ENCODE measurements at regions not wholly inside any gene's neighbourhood (a gene's known extent, or its start where the extent isn't known, plus 50 kb on each side); places are given as distances from the start of the nearest gene placed in this dataset.

DNA sequence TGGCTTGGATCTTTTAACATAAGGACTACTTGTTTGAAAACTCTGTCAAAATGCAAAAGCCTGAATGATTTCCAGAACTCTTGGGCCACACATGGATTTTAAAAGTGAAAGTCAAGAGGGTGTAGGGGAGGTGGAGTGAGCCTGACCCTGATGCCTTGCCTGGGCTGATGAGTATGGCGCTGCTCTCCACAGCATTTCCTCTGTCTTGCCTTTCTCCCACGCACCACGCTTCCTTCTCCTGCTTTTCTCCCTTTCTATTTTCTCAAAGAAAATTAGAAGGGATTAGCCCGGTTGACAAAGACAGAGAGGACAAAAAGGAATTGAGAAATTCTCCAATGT, 207.0 kb upstream of the CCDC68 start:
- no peaks in the 10 kb centered on the region for H3K36me3 Mint-ChIP-seq
- no peak overlapping the region for H3K27ac Mint-ChIP-seq
- no peaks in the 10 kb centered on the region for H3K4me1 Mint-ChIP-seq
- CTCF ChIA-PET = no interaction called here
- no peaks in the 10 kb centered on the region for H3K27me3 Mint-ChIP-seq
- H3K9me3 Mint-ChIP-seq = peaks cover 8% of the 10 kb centered on the region
- DNase-seq = no peak
- H3K4me3 Mint-ChIP-seq = no peak overlapping the region

GRCh38 chr18:55163550-55163949, 204.3 kb upstream of the CCDC68 start:
- H3K4me1 Mint-ChIP-seq = no peaks in the 10 kb centered on the region
- H3K36me3 Mint-ChIP-seq = no peaks in the 10 kb centered on the region
- CTCF ChIA-PET = no interaction called here
- H3K27me3 Mint-ChIP-seq = no peaks in the 10 kb centered on the region
- DNase-seq = no peak
- H3K27ac Mint-ChIP-seq = no peak overlapping the region
- H3K4me3 Mint-ChIP-seq = no peak overlapping the region
- H3K9me3 Mint-ChIP-seq = peaks cover 7% of the 10 kb centered on the region

- Mint-ChIP-seq H3K4me3 (no peak overlapping the region), H3K27me3 (no peaks in the 10 kb centered on the region), H3K9me3 (peaks cover 8% of the 10 kb centered on the region), H3K27ac (no peak overlapping the region), H3K36me3 (no peaks in the 10 kb centered on the region), H3K4me1 (no peaks in the 10 kb centered on the region)
- CTCF ChIA-PET = no interaction called here
- no peak for DNase-seq
Measured at GRCh38 chr18:55161916-55162315, 202.7 kb upstream of the CCDC68 start.

GRCh38 chr18:55159027-55159426, 199.8 kb upstream of the CCDC68 start:
- no peak overlapping the region for H3K27ac Mint-ChIP-seq
- CTCF ChIA-PET = no interaction called here
- peaks cover 8% of the 10 kb centered on the region for H3K9me3 Mint-ChIP-seq
- DNase-seq = no peak
- H3K36me3 Mint-ChIP-seq = no peaks in the 10 kb centered on the region
- no peak overlapping the region for H3K4me3 Mint-ChIP-seq
- H3K27me3 Mint-ChIP-seq = no peaks in the 10 kb centered on the region
- H3K4me1 Mint-ChIP-seq = no peaks in the 10 kb centered on the region

GRCh38 chr18:55158570-55158969, 199.3 kb upstream of the CCDC68 start:
- DNase-seq = no peak
- CTCF ChIA-PET = no interaction called here
- no peaks in the 10 kb centered on the region for H3K27me3 Mint-ChIP-seq
- H3K36me3 Mint-ChIP-seq = no peaks in the 10 kb centered on the region
- no peak overlapping the region for H3K27ac Mint-ChIP-seq
- H3K4me3 Mint-ChIP-seq = no peak overlapping the region
- no peaks in the 10 kb centered on the region for H3K4me1 Mint-ChIP-seq
- H3K9me3 Mint-ChIP-seq = peaks cover 8% of the 10 kb centered on the region

DNA sequence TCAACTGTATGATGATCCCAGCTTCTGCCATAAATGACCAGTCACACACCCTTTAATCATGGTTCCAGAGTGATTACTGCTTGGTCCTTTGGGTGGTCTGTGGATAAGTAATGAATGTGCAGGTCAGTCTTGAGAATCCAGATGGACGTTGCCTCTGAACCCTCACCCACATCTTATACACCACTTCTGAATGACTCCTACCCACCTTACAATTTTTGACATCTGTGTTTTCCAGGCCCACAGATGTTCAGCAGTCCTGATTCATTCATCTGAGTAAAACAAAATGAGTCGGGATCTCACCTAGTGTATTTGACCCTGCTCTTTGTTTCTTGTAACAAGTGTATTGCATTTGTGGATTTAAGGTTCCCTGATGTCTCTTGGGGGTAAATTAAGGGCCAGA, 194.1 kb upstream of the CCDC68 start:
- CTCF ChIA-PET = no interaction called here
- peak overlapping the region; percentile 38 for H3K27ac Mint-ChIP-seq
- no peaks in the 10 kb centered on the region for H3K36me3 Mint-ChIP-seq
- DNase-seq = no peak
- H3K27me3 Mint-ChIP-seq = no peaks in the 10 kb centered on the region
- no peak overlapping the region for H3K4me3 Mint-ChIP-seq
- no peaks in the 10 kb centered on the region for H3K4me1 Mint-ChIP-seq
- H3K9me3 Mint-ChIP-seq = peaks cover 5% of the 10 kb centered on the region

DNA sequence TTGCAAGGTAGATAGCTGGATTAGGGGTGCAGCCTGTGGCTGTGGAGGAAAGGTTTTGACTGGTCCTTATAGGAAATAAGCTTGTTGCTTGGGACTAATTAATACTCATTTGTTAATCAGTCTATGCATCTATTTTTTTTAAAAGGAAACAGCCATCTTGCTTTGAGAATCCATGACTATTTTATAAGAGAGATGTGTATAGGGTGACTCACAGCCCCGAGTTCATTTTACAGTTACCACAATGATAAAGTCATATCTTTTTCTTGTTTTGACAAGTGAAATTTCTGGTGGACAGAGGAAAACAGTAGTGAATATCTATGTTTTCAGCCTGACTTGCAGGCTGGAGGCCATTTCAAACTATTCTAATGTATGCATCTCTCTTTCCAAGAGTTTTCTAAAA, 193.5 kb upstream of the CCDC68 start:
- CTCF ChIA-PET = no interaction called here
- Mint-ChIP-seq H3K27ac (no peak overlapping the region), H3K9me3 (peaks cover 2% of the 10 kb centered on the region), H3K4me1 (no peaks in the 10 kb centered on the region), H3K27me3 (no peaks in the 10 kb centered on the region), H3K36me3 (no peaks in the 10 kb centered on the region), H3K4me3 (no peak overlapping the region)
- DNase-seq = no peak

GRCh38 chr18:55149994-55150393, 190.7 kb upstream of the CCDC68 start:
- H3K4me3 Mint-ChIP-seq = no peak overlapping the region
- H3K27ac Mint-ChIP-seq = no peak overlapping the region
- no peak for DNase-seq
- no peaks in the 10 kb centered on the region for H3K9me3 Mint-ChIP-seq
- H3K4me1 Mint-ChIP-seq = no peaks in the 10 kb centered on the region
- CTCF ChIA-PET = no interaction called here
- no peaks in the 10 kb centered on the region for H3K36me3 Mint-ChIP-seq
- no peaks in the 10 kb centered on the region for H3K27me3 Mint-ChIP-seq

- no peaks in the 10 kb centered on the region for H3K4me1 Mint-ChIP-seq
- peaks cover 5% of the 10 kb centered on the region for H3K9me3 Mint-ChIP-seq
- H3K4me3 Mint-ChIP-seq = no peak overlapping the region
- no peak for DNase-seq
- CTCF ChIA-PET = no interaction called here
- H3K36me3 Mint-ChIP-seq = no peaks in the 10 kb centered on the region
- H3K27ac Mint-ChIP-seq = no peak overlapping the region
- no peaks in the 10 kb centered on the region for H3K27me3 Mint-ChIP-seq
Measured at GRCh38 chr18:55147791-55148190, 188.5 kb upstream of the CCDC68 start.

DNA sequence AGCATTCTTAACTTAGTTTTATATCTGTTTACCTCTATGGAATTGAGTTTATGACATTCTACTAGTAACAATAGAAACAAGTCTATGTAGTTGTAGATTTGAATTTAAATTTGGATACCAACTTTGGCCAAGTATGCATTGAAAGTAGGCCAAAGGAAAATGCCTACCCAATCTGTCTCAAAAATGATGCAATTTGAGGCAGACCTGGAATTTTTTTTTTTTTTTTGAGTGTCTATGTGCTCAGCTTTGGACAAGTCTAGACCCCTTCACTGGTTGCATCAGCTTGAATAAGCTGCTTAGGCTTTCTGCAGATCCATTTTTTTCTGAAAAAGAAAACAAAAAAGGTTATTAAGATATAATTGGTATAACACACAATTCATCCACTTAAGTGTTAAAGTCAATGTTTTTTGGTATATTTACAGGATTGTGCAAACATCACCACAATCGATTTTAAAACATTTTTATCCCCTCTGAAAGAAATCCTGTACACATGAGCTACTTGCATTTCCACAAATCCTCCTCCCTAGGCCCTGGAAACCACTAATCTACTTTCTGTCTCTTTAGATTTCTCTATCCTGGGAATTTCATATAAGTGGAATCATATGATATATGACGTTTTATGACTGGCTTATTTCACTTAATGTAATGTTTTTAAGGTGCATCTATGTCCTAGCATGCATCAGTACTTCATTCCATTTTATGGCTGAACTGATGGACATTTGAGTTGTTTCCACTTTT, 185.1 kb upstream of the CCDC68 start:
- Mint-ChIP-seq H3K9me3 (peaks cover 8% of the 10 kb centered on the region), H3K36me3 (no peaks in the 10 kb centered on the region), H3K27me3 (no peaks in the 10 kb centered on the region), H3K4me3 (no peak overlapping the region), H3K4me1 (no peaks in the 10 kb centered on the region), H3K27ac (no peak overlapping the region)
- CTCF ChIA-PET = no interaction called here
- no peak for DNase-seq

GRCh38 chr18:55142410-55142809, 183.1 kb upstream of the CCDC68 start:
- no peaks in the 10 kb centered on the region for H3K4me1 Mint-ChIP-seq
- CTCF ChIA-PET = no interaction called here
- H3K9me3 Mint-ChIP-seq = peaks cover 8% of the 10 kb centered on the region
- no peak overlapping the region for H3K27ac Mint-ChIP-seq
- no peaks in the 10 kb centered on the region for H3K27me3 Mint-ChIP-seq
- H3K36me3 Mint-ChIP-seq = no peaks in the 10 kb centered on the region
- no peak for DNase-seq
- H3K4me3 Mint-ChIP-seq = no peak overlapping the region

DNA sequence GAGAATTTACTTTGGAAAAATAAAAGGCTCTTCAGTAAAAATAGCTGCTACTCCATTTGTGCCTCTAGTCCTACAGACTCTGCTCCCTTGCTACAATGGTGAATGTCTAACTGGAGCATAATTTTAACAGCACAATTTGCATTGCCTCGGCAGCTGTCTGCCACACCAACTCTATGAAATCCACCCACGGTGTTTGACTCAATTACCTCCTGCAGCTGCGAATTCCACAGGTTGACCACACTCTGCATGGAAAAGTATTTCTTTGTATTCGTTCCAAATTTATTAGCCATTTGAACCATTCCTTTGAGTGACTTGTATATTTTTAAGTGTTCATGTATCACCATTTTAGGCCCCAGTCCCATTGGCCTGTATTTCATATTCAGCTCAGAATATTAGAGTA, 182.1 kb upstream of the CCDC68 start:
- H3K4me3 Mint-ChIP-seq = no peak overlapping the region
- no peak overlapping the region for H3K27ac Mint-ChIP-seq
- no peaks in the 10 kb centered on the region for H3K36me3 Mint-ChIP-seq
- H3K4me1 Mint-ChIP-seq = no peaks in the 10 kb centered on the region
- peaks cover 8% of the 10 kb centered on the region for H3K9me3 Mint-ChIP-seq
- DNase-seq = no peak
- H3K27me3 Mint-ChIP-seq = no peaks in the 10 kb centered on the region
- CTCF ChIA-PET = no interaction called here

GRCh38 chr18:55139836-55140235, 180.6 kb upstream of the CCDC68 start:
- H3K27me3 Mint-ChIP-seq = no peaks in the 10 kb centered on the region
- peaks cover 8% of the 10 kb centered on the region for H3K9me3 Mint-ChIP-seq
- no peak overlapping the region for H3K27ac Mint-ChIP-seq
- DNase-seq = no peak
- H3K4me3 Mint-ChIP-seq = no peak overlapping the region
- no peaks in the 10 kb centered on the region for H3K4me1 Mint-ChIP-seq
- CTCF ChIA-PET = no interaction called here
- H3K36me3 Mint-ChIP-seq = no peaks in the 10 kb centered on the region

- no peak overlapping the region for H3K27ac Mint-ChIP-seq
- DNase-seq = no peak
- H3K4me3 Mint-ChIP-seq = no peak overlapping the region
- peaks cover 8% of the 10 kb centered on the region for H3K9me3 Mint-ChIP-seq
- H3K4me1 Mint-ChIP-seq = no peaks in the 10 kb centered on the region
- H3K36me3 Mint-ChIP-seq = no peaks in the 10 kb centered on the region
- CTCF ChIA-PET = no interaction called here
- H3K27me3 Mint-ChIP-seq = no peaks in the 10 kb centered on the region
Measured at GRCh38 chr18:55139307-55139706, 180.0 kb upstream of the CCDC68 start.

DNA sequence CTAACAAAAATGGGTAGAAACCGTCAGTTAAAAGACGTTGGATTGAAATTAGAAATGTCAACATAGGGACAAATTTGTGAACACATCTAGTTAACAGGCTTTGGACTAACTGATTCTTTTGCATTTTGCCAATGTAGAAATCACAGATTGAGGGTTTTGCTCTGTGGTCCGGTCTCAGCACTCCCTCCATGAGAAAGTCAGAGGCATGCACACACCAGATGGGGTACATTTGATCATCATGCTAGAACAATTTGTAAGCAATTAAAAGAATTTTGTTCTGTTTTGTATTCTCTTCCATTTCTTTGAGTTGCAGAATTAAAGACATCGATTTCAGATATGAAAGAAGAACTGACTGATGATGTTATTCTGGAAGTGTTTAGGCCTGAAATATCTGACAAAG, 179.1 kb upstream of the CCDC68 start:
- Mint-ChIP-seq H3K36me3 (no peaks in the 10 kb centered on the region), H3K27ac (no peak overlapping the region), H3K4me1 (no peaks in the 10 kb centered on the region), H3K9me3 (peaks cover 6% of the 10 kb centered on the region), H3K27me3 (no peaks in the 10 kb centered on the region), H3K4me3 (no peak overlapping the region)
- no peak for DNase-seq
- CTCF ChIA-PET = no interaction called here

DNA sequence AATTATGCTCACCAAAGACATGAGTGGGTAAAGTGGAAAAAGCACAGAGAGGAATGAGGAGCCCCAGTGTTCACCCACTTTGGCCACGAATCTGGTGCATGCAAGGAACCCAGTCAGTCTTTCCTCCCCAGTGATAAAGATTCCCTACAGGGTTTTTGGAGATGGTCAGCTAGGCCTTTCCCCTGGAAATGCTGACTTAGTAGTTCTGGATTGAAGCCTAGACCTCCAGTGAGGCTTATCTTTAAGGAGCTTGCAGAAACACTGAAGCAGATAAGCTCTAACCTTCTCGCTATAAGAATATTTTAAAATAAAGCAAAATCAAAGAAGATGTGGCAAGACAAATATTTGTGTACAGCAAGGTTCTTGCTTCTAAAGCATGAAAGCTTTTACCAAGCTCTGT, 178.3 kb upstream of the CCDC68 start:
- CTCF ChIA-PET = no interaction called here
- H3K4me3 Mint-ChIP-seq = no peak overlapping the region
- H3K27ac Mint-ChIP-seq = no peak overlapping the region
- peaks cover 5% of the 10 kb centered on the region for H3K9me3 Mint-ChIP-seq
- no peak for DNase-seq
- no peaks in the 10 kb centered on the region for H3K27me3 Mint-ChIP-seq
- H3K4me1 Mint-ChIP-seq = no peaks in the 10 kb centered on the region
- H3K36me3 Mint-ChIP-seq = no peaks in the 10 kb centered on the region

All from activated naive CD4-positive, alpha-beta T cell treated with anti-CD3 and anti-CD28 coated beads, Interleukin-2, amount 10 ng/mL, durations not matched to agents 7 days and 5 days (primary cell).